ENCODE measurements at regions not wholly inside any gene's neighbourhood (a gene's known extent, or its start where the extent isn't known, plus 50 kb on each side); places are given as distances from the start of the nearest gene placed in this dataset.
A peak's percentile ranks its signal among the peaks of the same experiment; 100 is the strongest.

DNA sequence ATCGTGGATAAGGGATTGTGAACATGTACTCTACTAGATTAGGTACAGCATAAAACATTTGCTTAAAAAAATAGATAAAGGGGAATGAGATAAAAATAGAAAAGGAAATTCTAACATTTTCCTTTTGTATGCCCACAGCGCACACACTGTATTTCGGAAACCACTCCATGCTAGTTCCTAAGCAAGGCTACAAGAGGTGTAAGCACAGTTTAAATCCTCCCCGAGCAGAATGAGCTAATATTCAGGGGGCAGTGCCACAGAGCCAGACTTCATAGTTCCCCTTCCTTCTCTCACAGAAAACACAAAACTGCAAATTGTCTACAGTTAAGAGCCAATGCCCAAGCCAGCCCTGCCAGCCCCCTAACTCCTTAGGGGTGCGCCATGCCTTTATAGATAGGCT is 159.4 kb downstream of the ZNF281 start:
- no peak for DNase-seq (ENCODE audit: low spot score)

DNA sequence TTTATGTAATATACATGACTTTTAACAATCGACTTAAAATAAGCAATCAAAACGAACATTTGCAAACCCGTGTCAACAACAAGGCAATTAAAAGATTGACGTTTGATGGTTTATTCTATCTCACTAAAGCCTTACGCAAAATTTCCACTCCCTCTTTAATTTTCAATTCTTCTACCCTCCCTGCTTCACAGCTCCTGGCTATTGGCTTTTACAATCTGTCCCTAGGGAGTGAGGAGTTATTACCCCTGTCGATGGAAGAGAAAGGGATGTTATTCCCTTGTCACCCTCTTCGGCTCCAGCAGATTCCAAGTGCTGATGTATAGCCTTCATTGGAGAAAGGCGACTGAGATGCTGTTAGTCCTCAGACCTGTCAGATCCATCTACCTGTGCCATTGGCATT is 161.3 kb downstream of the ZNF281 start:
- no peak for DNase-seq (ENCODE audit: low spot score)

DNA sequence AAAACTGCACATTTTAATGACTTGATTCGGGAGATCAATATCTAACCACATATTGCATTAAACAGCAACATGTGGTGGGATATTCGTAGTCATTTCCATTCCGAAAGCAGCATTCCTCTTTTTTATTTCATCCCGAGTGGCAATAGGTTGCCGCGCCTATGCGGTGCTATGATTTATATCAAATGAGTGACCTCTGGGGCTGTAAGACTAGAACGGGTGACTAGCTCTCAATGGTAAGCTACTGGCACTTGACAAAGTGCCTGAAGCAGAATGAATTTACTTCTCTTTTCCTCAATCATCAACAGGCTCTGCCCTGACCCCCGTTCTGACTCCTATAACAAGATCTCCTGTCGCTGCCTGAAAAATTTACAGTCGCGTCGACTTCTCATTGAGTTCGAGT is 162.3 kb downstream of the ZNF281 start:
- no peak for DNase-seq (ENCODE audit: low spot score)

DNA sequence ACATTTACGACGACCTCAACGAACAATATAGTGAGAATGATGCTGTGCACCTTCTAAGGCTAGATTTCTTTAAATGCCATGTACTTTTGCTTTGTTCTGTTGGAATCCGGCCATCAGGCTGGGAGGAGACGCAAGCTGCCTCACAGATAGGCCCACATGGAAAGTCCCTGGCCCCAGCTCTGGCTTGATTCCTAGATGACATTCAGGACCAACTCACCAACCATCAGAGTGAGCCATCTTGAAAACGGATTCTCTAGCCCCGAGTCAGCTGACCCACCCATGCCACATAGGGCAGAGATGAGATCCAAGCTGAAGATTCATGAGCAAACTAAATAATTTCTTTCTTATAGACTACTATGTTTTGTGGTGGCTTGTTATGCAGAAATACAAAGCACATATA is 164.4 kb downstream of the ZNF281 start:
- DNase-seq (ENCODE audit: low spot score) = peak; percentile 45

DNA sequence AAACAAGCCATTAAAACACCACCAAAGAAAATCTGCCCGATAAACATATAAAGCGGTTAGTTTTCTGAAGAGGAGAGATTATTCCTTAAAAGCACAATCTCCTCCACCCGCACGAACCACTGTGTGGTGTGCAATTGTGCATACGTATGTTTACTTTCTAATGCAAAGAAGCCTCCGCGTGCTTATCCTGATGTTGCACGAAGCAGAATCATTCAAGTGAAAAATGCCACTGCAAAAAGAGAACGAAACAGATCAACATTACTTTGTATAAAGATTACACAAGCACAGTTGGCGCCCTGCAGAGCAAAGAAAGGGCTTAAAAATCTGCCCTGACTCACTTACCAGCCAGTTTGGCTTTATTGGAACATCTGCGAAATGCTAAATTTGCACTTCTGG is 166.8 kb downstream of the ZNF281 start:
- DNase-seq (ENCODE audit: low spot score) = no peak

DNA sequence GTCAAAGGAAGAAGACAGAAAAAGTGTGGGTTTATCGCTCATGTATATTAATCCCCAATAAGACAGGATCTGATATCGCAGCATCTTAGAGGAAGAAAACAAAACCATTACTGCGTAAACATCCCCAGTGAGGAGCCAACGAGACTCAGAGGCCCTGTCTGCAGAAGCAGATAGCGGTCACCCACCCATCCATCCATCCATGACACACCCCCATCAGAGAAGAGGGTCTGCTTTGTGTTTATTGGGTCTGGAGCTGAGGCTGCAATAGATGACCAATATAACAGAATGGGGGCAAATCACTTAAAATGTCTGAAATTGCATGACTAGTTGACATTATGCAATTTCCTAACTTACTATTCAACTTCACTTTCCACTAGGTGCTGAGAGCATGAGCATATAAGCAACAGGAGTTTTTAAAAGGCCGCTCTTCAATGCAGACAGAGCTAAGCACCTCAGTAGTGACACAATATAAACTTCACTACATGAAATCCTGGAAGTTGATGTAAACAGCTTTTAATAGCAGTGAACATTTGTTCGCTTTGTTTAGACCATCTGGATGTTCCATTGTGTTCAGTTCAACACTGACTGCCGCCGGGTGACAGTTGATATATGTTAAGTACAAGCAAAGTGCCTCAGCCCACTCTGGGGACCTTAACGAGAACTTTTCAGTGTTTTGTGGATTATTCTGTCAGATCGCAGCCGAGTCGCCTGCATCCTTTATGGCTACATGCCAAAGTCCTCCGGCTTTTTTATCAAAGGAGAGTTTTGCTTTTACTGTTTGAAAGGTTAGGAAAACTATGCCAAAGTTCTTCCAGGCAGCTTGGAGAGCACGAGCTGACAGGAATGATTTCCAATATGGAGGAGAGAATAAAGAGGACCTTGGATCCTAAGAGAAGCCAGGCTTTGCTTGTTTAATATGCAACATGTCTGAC is 167.5 kb downstream of the ZNF281 start:
- DNase-seq (ENCODE audit: low spot score) = no peak

DNA sequence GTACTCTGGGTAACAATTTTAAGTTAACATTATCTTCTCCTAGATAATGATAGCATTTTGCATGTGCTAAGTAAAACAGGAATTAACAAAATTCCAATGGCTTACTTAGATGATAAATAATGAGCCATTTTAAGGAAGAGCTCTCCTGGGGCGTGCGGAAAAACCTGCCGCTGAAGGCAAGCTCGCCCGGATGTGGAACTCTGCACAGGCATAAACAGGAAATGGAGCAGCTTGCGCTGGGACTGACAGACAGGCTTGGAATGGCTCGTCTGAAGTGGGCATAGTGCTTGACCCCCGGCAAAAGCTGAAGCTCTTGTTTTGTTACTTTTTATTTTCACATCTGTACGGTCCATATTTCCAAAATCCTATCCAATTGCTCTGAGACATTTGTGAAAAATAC is 169.2 kb downstream of the ZNF281 start:
- no peak for DNase-seq (ENCODE audit: low spot score)

DNA sequence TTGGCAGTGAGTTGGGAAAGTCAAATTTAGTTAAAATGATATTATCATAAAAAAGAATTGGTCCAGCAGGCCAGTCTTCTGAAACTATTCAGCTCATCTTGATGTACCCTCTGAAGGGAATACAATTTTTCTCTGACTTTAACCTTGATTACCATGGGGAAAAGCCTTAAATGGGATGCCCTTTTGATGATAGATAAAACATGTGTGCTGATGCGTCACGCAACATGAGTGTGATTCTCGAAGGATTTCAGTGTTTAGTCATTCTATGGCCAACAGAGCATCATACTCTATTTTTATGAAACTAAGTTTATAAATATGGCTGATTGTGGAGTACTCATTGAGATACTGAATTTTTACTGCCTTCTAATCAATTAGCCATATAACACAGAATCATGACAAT is 171.5 kb downstream of the ZNF281 start:
- DNase-seq (ENCODE audit: low spot score) = no peak

DNA sequence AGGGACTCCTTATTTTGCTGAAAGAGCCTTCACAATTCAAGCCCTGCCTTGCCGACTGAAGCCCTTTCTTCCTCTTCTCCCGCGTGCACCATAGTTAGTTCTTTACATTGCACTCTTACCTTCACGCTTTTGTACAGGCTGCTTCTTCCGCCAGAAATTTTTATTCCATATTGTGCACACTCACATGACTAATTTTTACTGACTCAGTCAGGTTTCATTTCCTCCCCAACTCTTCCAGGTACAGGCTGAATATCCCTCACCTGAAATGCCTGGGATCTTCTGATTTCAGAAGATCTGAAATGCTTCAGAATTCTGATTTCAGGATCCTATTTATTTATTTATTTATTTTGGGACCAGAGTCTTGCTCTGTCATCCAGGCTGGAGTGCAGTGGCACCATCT is 172.8 kb downstream of the ZNF281 start:
- no peak for DNase-seq (ENCODE audit: low spot score)

DNA sequence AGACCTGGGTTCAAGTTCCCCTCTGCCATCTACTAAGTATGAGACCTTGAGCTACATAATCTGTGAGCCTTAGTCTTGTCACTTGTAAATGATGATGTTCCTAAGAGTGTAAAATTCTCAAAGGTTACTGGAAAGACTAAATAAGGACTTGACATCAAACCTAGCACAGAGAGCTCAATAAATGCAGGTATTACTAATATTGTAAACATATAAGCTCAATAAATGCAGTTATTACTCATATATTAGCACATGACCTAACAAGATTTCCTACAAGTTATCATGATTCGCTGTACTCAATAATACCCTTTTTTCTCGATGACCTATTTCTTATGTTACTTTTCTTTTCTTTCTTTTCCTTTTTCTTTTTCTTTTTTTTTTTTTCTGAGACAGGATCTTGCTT is 174.9 kb downstream of the ZNF281 start:
- DNase-seq (ENCODE audit: low spot score) = no peak

DNA sequence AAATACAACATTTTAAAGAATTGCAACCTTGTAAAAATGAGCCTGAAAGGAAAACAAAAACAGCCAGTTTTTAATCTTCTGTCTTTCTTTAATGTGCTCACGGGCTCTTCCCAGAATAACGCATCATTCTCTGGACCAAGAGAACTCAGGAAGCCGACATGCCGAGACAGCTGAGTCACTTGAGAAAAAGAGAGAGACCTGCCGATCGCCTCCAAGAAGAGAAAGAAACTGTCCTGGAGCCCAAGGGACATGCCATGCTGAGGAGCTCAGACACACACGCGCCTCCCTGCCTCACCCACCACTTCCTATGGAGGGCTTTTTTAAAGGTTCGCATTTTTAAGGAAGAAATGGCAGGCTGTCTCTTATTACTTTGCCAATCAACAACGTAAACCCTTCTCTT is 176.4 kb downstream of the ZNF281 start:
- DNase-seq (ENCODE audit: low spot score) = no peak

DNA sequence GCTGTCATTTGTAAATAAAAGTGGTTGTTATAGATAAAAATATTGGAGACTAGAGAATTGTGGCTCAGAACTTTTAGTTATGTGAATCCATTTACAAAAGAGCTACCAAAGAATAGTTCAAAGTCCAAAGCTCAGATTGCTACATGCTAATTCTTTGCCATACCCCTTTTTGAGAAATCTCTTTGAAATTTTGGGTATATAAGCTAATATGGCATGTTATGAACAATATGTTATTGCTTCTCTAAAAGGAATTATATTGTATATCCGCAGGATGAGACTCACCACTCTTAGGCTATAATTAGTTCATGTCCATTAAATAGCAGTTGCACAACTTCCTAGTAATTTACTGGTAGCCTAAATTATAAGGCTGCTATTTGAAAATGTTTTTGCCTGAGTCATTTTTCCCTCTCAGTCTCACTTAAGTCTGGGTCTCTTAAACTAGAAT is 178.0 kb downstream of the ZNF281 start:
- DNase-seq (ENCODE audit: low spot score) = no peak

DNA sequence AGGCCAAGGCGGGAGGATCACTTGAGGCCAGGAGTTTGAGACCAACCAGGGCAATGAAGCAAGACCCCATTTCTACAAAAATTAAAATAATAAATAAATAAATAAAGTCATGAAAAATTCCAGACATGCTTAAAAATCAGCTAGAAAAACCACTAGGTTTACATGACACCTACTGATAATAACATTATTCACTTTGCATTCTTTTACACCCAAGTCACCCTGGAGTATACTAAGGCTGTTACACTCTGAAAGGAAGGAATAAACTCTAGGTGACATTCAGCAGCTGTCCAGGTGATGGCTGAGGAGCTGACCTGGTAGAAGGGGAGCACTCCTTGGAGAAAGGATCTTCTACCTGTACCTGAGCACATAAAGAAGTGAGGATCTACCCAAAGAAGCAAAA is 179.2 kb downstream of the ZNF281 start:
- DNase-seq (ENCODE audit: low spot score) = no peak

DNA sequence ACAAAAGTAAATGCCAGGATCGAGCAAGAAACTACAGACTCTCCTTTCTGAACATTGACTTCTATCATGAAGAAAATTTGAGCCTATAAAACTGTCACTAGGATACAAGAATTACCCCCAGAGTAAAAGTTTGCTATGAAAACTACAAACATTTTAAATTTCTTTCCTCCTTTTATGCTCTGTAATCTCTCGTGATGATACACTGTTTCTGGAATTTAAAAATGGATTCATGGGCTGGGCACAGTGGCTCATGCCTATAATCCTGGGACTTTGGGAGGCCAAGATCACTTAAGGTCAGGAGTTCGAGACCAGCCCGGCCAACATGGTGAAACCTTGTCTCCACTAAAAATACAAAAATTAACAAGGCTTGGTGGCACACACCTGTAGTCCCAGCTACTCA is 181.3 kb downstream of the ZNF281 start:
- DNase-seq (ENCODE audit: low spot score) = no peak

DNA sequence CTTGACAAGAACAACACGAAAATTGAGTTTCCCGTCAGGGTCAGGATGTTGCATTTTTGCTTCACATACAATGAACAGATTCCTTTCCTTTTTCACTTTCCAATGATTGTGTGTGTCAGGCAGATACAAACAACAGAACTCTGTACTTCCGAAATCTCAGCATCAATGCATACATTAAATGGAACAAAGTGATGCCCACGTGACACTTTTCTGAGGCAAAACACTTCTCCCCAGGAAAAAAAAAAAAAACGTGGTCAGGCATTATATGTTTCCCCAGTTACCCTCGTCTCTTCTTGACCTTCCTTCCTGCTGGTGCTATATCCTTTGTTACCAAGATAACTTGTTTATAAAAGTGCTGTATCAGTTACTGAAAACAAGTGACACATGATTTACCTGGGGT is 181.8 kb downstream of the ZNF281 start:
- no peak for DNase-seq (ENCODE audit: low spot score)

All from hematopoietic multipotent progenitor cell treated with erythropoietin and hydrocortisone succinate and interleukin-3 and kit ligand, for 17 days (in vitro differentiated cells).